NT2/D1 (cell line): ENCODE measurements at regions not wholly inside any gene's neighbourhood (a gene's known extent, or its start where the extent isn't known, plus 50 kb on each side); places are given as distances from the start of the nearest gene placed in this dataset.

Experiments
- YY1 ChIP-seq: IDR thresholded peaks from 2 replicates; pipeline ENCODE4 v1.6.1; 2011; ENCODE audit not compliant: insufficient read length, insufficient read depth
- ZNF274 ChIP-seq: IDR thresholded peaks from 2 replicates; pipeline ENCODE4 v1.6.1; 2011; ENCODE audit warnings: mild to moderate bottlenecking, low read depth, low read length

DNA sequence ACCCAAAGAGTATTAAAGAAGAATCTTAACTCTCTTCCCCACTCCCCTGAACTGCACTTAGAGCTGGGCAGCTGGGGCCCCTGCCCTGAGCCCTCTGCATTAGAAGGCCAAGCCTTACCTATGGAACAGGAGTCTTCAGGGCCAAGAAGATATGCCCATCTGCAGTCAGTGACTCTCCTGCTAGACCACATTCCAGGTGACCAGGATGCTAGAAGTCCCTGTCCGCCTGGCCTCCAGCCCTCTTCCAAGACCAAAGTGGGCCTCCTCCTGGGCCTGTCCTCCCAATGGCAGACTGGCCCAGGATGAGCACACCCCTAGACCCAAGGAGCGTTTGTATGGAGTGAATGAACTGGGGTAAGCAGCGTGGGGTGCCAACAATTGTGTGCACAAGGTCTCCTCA, 259.1 kb downstream of the LY86 start:
- TF ChIP-seq ZNF274 (no peak), YY1 (no peak)
